Activated B cell treated with CpG ODN at 0.5 μM for 24 hours (primary cell): ENCODE measurements at regions not wholly inside any gene's neighbourhood (a gene's known extent, or its start where the extent isn't known, plus 50 kb on each side); places are given as distances from the start of the nearest gene placed in this dataset.

ENCODE experiments used
- ATAC-seq: fragments of 200-7000 bp; cut with Tn5 transposase; one replicate; pipeline ENCODE4 v1.10.0; 2021; ENCODE audit warnings: low read depth, mild to moderate bottlenecking, moderate library complexity
- CTCF ChIA-PET: fragments of 350-600 bp; sonication (Branson Sonifier 250); formaldehyde crosslinking; loops from one replicate; lab custom pipeline; 2021; ENCODE audit warnings: antibody characterized with exemption; lab: Charles Lee
- POLR2A ChIA-PET: fragments of 350-600 bp; sonication (Branson Sonifier 250); formaldehyde crosslinking; loops from one replicate; lab custom pipeline; 2021; ENCODE audit warnings: antibody characterized with exemption; lab: Charles Lee
- DNase-seq: peaks from one replicate; pipeline ENCODE4 v3.0.0; 2022
- H3K27ac Mint-ChIP-seq: one replicate; pipeline ENCODE4 v1.8.0; 2020; ENCODE audit warnings: mixed read lengths
- H3K27me3 Mint-ChIP-seq: one replicate; pipeline ENCODE4 v1.8.0; 2021; ENCODE audit warnings: mixed read lengths
- H3K36me3 Mint-ChIP-seq: one replicate; pipeline ENCODE4 v1.8.0; 2021; ENCODE audit warnings: low read depth, mixed read lengths
- H3K4me1 Mint-ChIP-seq: one replicate; pipeline ENCODE4 v1.8.0; 2021; ENCODE audit warnings: mixed read lengths
- H3K4me3 Mint-ChIP-seq: one replicate; pipeline ENCODE4 v1.8.0; 2020; ENCODE audit warnings: mild to moderate bottlenecking, mixed read lengths
- H3K9me3 Mint-ChIP-seq: one replicate; pipeline ENCODE4 v1.8.0; 2020; ENCODE audit warnings: mixed read lengths
- intact Hi-C: fragments of 100-400 bp; cut with micrococcal nuclease; formaldehyde crosslinking; loops from one replicate; pipeline ENCODE4 v1.15.1; 2024
- TF ChIP-seq, protein P1 (sequence below): fragments of 200-600 bp; IDR thresholded peaks from one replicate; pipeline ENCODE4 v1.8.0; 2022; ENCODE audit warnings: antibody characterized with exemption, mild to moderate bottlenecking

DNA sequence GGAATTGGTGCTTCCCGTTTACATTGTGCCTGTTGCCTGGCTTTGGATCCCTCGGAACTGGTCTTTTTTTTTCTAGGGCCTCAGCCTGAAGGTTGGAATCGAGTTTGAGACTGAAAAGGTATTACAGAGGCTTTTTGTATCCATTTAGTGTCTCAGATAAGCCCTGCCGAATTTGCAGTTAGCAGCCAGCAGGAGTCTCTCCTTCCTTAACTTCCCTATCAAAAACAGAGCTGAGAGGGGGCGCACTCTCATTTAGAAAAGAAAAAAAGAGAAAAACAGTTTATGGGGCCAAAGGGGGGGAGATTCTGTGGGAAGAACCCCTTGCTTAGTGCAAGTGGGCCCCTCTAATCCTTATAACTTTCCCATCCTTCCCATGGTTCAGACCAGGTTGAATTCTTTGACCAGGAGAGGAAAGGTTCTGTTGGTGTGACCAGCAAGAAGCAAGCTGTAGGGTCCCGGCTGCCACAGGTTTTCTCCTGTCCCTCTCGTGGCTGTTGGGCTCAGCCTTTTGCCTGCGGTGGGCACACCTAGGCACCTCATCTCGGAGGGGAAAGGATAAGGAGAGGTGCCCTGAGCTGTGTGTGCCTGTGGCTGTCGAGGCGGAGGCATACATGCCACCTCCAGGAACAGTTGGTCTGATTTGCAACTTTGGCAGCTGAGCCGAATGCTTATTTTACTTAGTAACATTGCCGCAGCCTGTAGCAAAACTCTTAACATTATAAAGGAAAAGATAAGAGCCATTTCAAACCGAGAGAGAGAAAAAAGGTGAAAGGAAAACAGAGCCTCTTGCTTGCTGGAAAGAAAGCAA lies 565.0 kb upstream of the CNTN5 start:
- H3K4me3 Mint-ChIP-seq = no peak overlapping the region
- intact Hi-C loops = no loop called here
- no peaks in the 10 kb centered on the region for H3K4me1 Mint-ChIP-seq
- no peaks in the 10 kb centered on the region for H3K27me3 Mint-ChIP-seq
- H3K36me3 Mint-ChIP-seq = no peaks in the 10 kb centered on the region
- TF ChIP-seq, protein P1, sequence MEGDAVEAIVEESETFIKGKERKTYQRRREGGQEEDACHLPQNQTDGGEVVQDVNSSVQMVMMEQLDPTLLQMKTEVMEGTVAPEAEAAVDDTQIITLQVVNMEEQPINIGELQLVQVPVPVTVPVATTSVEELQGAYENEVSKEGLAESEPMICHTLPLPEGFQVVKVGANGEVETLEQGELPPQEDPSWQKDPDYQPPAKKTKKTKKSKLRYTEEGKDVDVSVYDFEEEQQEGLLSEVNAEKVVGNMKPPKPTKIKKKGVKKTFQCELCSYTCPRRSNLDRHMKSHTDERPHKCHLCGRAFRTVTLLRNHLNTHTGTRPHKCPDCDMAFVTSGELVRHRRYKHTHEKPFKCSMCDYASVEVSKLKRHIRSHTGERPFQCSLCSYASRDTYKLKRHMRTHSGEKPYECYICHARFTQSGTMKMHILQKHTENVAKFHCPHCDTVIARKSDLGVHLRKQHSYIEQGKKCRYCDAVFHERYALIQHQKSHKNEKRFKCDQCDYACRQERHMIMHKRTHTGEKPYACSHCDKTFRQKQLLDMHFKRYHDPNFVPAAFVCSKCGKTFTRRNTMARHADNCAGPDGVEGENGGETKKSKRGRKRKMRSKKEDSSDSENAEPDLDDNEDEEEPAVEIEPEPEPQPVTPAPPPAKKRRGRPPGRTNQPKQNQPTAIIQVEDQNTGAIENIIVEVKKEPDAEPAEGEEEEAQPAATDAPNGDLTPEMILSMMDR = no peak
- H3K9me3 Mint-ChIP-seq = no peaks in the 10 kb centered on the region
- POLR2A ChIA-PET = no interaction called here
- DNase-seq (no peak), ATAC-seq (no peak)
- CTCF ChIA-PET = no interaction called here
- H3K27ac Mint-ChIP-seq = no peak overlapping the region

DNA sequence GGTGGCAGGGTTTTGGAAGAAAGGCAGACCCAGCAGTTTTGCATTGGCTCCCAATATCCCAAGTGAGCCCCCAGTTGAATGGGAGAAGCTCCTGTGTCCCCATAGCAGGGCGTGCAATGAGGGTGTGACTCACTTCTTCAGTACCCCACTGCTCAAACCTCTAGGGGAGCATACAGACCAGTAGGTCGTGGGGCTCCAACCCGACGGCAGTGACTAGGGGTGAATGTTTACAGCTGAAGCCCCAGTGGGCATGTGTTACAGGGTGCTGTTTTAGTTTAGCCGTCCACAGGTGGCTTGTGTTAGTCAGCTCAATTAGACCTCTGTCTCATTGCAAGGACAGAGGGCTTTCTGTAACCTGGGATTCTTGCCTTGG lies 564.5 kb upstream of the CNTN5 start:
- TF ChIP-seq, protein P1 = no peak
- no peaks in the 10 kb centered on the region for H3K27me3 Mint-ChIP-seq
- H3K4me1 Mint-ChIP-seq = no peaks in the 10 kb centered on the region
- H3K9me3 Mint-ChIP-seq = no peaks in the 10 kb centered on the region
- ATAC-seq = no peak
- H3K36me3 Mint-ChIP-seq = no peaks in the 10 kb centered on the region
- ChIA-PET POLR2A (no interaction called here), CTCF (no interaction called here)
- H3K4me3 Mint-ChIP-seq = no peak overlapping the region
- no peak overlapping the region for H3K27ac Mint-ChIP-seq
- intact Hi-C loops = no loop called here
- no peak for DNase-seq

DNA sequence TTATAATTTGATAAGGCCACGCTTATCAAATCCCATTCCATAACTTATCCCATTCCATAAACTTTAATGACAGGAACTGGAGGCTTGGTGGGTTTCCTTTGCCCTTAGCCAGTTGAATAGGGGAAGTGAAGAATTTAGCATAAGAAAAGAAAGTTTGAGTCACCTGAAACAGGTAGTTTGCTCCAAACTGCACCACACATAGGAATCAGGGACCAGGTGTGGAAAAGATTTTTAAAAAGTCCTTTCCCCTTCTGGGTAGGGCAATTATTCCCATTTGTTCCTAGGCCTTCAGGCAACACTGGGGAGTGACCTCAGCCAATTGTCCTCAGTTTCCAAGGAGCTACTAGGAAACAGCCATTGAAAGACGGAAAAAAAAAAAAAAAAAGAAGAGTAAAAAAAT lies 525.7 kb upstream of the CNTN5 start:
- Mint-ChIP-seq H3K27ac (no peak overlapping the region), H3K4me1 (no peaks in the 10 kb centered on the region), H3K27me3 (no peaks in the 10 kb centered on the region), H3K4me3 (no peak overlapping the region), H3K36me3 (no peaks in the 10 kb centered on the region), H3K9me3 (no peaks in the 10 kb centered on the region)
- POLR2A ChIA-PET = no interaction called here
- DNase-seq = no peak
- CTCF ChIA-PET = no interaction called here
- TF ChIP-seq, protein P1 = no peak
- intact Hi-C loops = no loop called here
- ATAC-seq = no peak

DNA sequence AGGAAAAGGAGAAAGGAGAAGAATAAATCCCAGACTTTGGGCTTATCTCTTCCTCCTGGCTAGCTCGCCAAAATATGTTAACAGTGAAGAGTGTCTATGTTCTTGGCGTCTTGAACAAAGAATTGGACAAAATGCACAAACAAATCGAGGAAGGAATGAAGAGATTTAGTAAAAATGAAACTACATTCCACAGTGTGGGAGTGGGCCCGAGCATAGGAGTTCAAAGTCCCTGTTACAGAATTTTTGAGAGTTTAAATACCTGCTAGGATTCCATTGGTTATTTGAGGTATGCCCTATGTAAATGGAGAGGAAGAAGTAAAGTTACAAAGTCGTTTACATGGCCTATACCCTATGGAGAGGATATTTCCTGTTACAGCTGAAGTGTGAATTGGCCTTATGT lies 525.1 kb upstream of the CNTN5 start:
- ChIA-PET POLR2A (no interaction called here), CTCF (no interaction called here)
- no peak overlapping the region for H3K4me3 Mint-ChIP-seq
- intact Hi-C loops = no loop called here
- DNase-seq = no peak
- H3K4me1 Mint-ChIP-seq = no peaks in the 10 kb centered on the region
- no peak for ATAC-seq
- no peaks in the 10 kb centered on the region for H3K36me3 Mint-ChIP-seq
- no peaks in the 10 kb centered on the region for H3K27me3 Mint-ChIP-seq
- TF ChIP-seq, protein P1 = no peak
- no peaks in the 10 kb centered on the region for H3K9me3 Mint-ChIP-seq
- H3K27ac Mint-ChIP-seq = no peak overlapping the region

DNA sequence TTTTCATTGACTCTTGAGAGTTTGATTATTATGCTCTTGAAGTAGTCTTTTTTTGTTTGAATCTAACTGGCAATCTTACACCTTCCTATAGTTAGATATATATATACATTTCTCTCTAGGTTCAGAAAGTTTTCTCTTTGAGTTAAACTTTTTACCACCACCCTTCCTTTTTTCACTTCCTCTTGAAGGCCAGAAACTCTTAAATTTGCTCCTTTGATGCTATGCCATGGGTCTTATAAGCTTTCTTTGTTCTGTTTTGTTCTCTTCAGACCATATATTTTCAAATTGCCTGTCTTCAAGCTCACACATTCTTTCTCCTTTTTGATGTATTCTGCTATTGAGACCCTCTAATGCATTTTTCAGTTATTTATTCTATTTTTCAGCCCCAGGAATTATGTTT lies 513.5 kb upstream of the CNTN5 start:
- ATAC-seq (no peak), DNase-seq (no peak)
- H3K4me3 Mint-ChIP-seq = no peak overlapping the region
- H3K9me3 Mint-ChIP-seq = peaks cover 21% of the 10 kb centered on the region
- POLR2A ChIA-PET = no interaction called here
- no peak overlapping the region for H3K27ac Mint-ChIP-seq
- TF ChIP-seq, protein P1 = no peak
- no peaks in the 10 kb centered on the region for H3K4me1 Mint-ChIP-seq
- no peaks in the 10 kb centered on the region for H3K27me3 Mint-ChIP-seq
- intact Hi-C loops = no loop called here
- no peaks in the 10 kb centered on the region for H3K36me3 Mint-ChIP-seq
- CTCF ChIA-PET = no interaction called here
